Liver (tissue), 8 donors: ENCODE measurements at regions not wholly inside any gene's neighbourhood (a gene's known extent, or its start where the extent isn't known, plus 50 kb on each side); places are given as distances from the start of the nearest gene placed in this dataset.

ENCODE experiments used
- DNase-seq: peaks from one replicate; pipeline ENCODE4 v3.0.0-alpha.2; 2017; ENCODE audit warnings: low spot score
- H3K27ac ChIP-seq, 2 donors: one replicate each; pipeline ENCODE4 v1.7.0; 2013; ENCODE audit warnings: inconsistent platforms in 2 of 2, low read length in 2 of 2, control low read depth in 1 of 2, low read depth in 1 of 2, mild to moderate bottlenecking in 1 of 2
- H3K27me3 ChIP-seq, 4 donors: one replicate each; pipeline versions ENCODE4 v1.6.1 to v1.7.0; 2013; ENCODE audit warnings: low read length in 3 of 4, inconsistent platforms in 1 of 4, mild to moderate bottlenecking in 1 of 4, moderate library complexity in 1 of 4; ENCODE audit not compliant: control insufficient read depth in 4 of 4, insufficient read depth in 4 of 4
- H3K36me3 ChIP-seq, 4 donors: one replicate each; pipeline versions ENCODE4 v1.6.1 to v1.7.0; 2013; ENCODE audit warnings: low read length in 3 of 4, mild to moderate bottlenecking in 3 of 4, low read depth in 1 of 4, moderate library complexity in 1 of 4; ENCODE audit not compliant: control insufficient read depth in 4 of 4, insufficient read depth in 3 of 4
- H3K4me1 ChIP-seq, 4 donors: one replicate each; pipeline versions ENCODE4 v1.6.1 to v1.7.0; 2013; ENCODE audit warnings: low read length in 3 of 4, mild to moderate bottlenecking in 3 of 4, moderate library complexity in 1 of 4; ENCODE audit not compliant: control insufficient read depth in 4 of 4, insufficient read depth in 4 of 4
- H3K4me3 ChIP-seq, 3 donors: one replicate each; pipeline versions ENCODE4 v1.6.1 to v1.7.0; 2013; ENCODE audit warnings: low read length in 3 of 3, control low read depth in 1 of 3, low read depth in 1 of 3, mild to moderate bottlenecking in 1 of 3
- H3K9ac ChIP-seq, 2 donors: one replicate each; pipeline ENCODE4 v1.7.0; 2013; ENCODE audit warnings: low read length in 2 of 2, mild to moderate bottlenecking in 2 of 2, moderate library complexity in 2 of 2, control low read depth in 1 of 2, low read depth in 1 of 2
- H3K9me3 ChIP-seq, 4 donors: one replicate each; pipeline versions ENCODE4 v1.6.1 to v1.7.0; 2013; ENCODE audit warnings: low read length in 3 of 4; ENCODE audit not compliant: control insufficient read depth in 4 of 4
- EGR1 ChIP-seq, 2 donors: IDR thresholded peaks; 2 replicates each; pipeline ENCODE4 v1.6.1; 2016 to 2018; ENCODE audit warnings: antibody characterized with exemption in 2 of 2, low read depth in 2 of 2
- FOXA1 ChIP-seq: IDR thresholded peaks from 2 replicates; pipeline ENCODE4 v1.6.1; 2016; ENCODE audit warnings: antibody characterized with exemption
- FOXA2 ChIP-seq: IDR thresholded peaks from 2 replicates; pipeline ENCODE4 v1.6.1; 2016; ENCODE audit warnings: antibody characterized with exemption
- GABPA ChIP-seq, 2 donors: IDR thresholded peaks in 1 of 2; conservative IDR thresholded peaks in 1 of 2; 2 replicates each; pipeline ENCODE4 v1.6.1; 2016; ENCODE audit warnings: antibody characterized with exemption in 2 of 2, mild to moderate bottlenecking in 1 of 2, moderate library complexity in 1 of 2
- HNF4A ChIP-seq, 2 donors: conservative IDR thresholded peaks; 2 replicates each; pipeline ENCODE4 v1.6.1; 2016; ENCODE audit warnings: antibody characterized with exemption in 2 of 2, mild to moderate bottlenecking in 2 of 2
- HNF4G ChIP-seq: IDR thresholded peaks from 2 replicates; pipeline ENCODE4 v1.6.1; 2016; ENCODE audit warnings: antibody characterized with exemption
- JUND ChIP-seq, 2 donors: IDR thresholded peaks; 2 replicates each; pipeline ENCODE4 v1.6.1; 2016; ENCODE audit warnings: antibody characterized with exemption in 2 of 2
- NR2F2 ChIP-seq: IDR thresholded peaks from 2 replicates; pipeline ENCODE4 v1.6.1; 2016; ENCODE audit warnings: antibody characterized with exemption
- RAD21 ChIP-seq, 2 donors: IDR thresholded peaks; 2 replicates each; pipeline ENCODE4 v1.6.1; 2016; ENCODE audit warnings: antibody characterized with exemption in 2 of 2, mild to moderate bottlenecking in 2 of 2
- RXRA ChIP-seq, 2 donors: IDR thresholded peaks; 2 replicates each; pipeline ENCODE4 v1.6.1; 2017 to 2018; ENCODE audit warnings: antibody characterized with exemption in 2 of 2, mild to moderate bottlenecking in 1 of 2
- SP1 ChIP-seq: IDR thresholded peaks from 2 replicates; pipeline ENCODE4 v1.6.1; 2018; ENCODE audit warnings: antibody characterized with exemption, mild to moderate bottlenecking
- TAF1 ChIP-seq: conservative IDR thresholded peaks from 2 replicates; pipeline ENCODE4 v1.6.1; 2016; ENCODE audit warnings: antibody characterized with exemption, mild to moderate bottlenecking
- YY1 ChIP-seq: IDR thresholded peaks from 2 replicates; pipeline ENCODE4 v1.6.1; 2016; ENCODE audit warnings: antibody characterized with exemption, mild to moderate bottlenecking
- WGBS: extraction: QIAGEN DNeasy Blood & Tissue Kit; methylation state at CpG from one replicate; pipeline ENCODE4 v1.1.7; 2013; 5-methylcytosine and 5-hydroxymethylcytosine counted together
- TF ChIP-seq, protein P1 (sequence below): fragments of 150-350 bp; IDR thresholded peaks from 2 replicates; pipeline ENCODE4 v1.5.1; 2017; ENCODE audit warnings: improper control_type of control experiment, low read depth, low read length; ENCODE audit not compliant: missing input control
- TF ChIP-seq, protein P2 (sequence below): IDR thresholded peaks from 2 replicates; pipeline ENCODE4 v1.6.1; 2016; ENCODE audit warnings: antibody characterized with exemption
- TF ChIP-seq, protein P3 (sequence below): IDR thresholded peaks from 2 replicates; pipeline ENCODE4 v1.6.1; 2016; ENCODE audit warnings: antibody characterized with exemption
- TF ChIP-seq, protein P4 (sequence below): IDR thresholded peaks from 2 replicates; pipeline ENCODE4 v1.6.1; 2016; ENCODE audit warnings: antibody characterized with exemption, mild to moderate bottlenecking
- TF ChIP-seq, protein P5 (sequence below): IDR thresholded peaks from 2 replicates; pipeline ENCODE4 v1.6.1; 2016; ENCODE audit warnings: antibody characterized with exemption
- donor health status: healthy.
- donor health status: healthy.
- donor health status: healthy.
- donor health status: healthy.
- donor health status: healthy.

DNA sequence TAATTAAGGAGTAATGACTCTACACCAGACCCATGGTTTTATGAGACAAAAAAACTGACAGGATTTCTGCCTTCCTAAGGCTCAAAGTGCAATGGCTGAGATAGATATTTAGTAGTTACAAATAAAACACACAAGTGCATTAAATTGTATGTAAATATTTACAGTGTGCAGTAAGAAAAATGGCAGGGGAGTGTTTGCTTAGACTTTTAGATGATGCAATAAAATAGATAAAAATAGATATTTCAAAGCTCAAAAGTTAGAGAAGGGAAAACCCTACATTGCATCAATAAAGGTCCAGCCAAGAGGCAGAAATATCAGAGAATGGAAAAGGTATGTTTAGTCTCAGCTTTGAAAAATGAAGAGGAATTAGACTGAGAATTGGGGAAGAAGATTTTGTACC lies 226.3 kb upstream of the FGGY start:
- no peak for TF ChIP-seq RAD21 (IDR thresholded peaks at IDR 0.05)
- peak in 1 of 2 donors; percentile 34 for TF ChIP-seq HNF4A (conservative IDR thresholded peaks at IDR 0.05)
- no peak overlapping the region for H3K27ac ChIP-seq
- H3K4me3 ChIP-seq: no peak overlapping the region
- no peak overlapping the region for H3K9ac ChIP-seq
- no peak for DNase-seq
- no peaks in the 10 kb centered on the region for H3K36me3 ChIP-seq
- H3K27me3 ChIP-seq: no peaks in the 10 kb centered on the region
- peaks cover 0 to 9% (median 6%) of the 10 kb centered on the region in 4 donors for H3K4me1 ChIP-seq
- H3K9me3 ChIP-seq: no peaks in the 10 kb centered on the region

DNA sequence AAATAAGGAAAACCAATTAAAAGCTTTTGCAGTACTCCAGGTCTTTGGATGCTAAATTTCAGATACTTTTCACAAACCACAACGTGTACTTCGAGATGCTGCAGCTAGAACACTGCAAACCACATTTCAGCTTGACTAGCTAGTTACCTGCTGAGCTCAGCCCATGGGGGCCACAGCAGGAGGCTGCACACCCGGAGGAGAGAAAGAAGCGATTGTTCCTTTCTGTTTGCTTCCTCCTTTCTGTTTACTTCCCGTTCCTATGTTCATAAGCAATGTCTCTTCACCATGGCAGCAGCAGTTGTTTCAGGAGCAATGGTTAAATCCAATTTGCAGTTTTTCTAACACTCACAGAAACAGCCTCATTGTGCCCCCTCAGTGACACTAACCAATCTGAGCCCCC lies 225.6 kb upstream of the FGGY start:
- no peaks in the 10 kb centered on the region for H3K36me3 ChIP-seq
- 56% methylated on average over 5 of the region's 5 CpGs for WGBS
- no peaks in the 10 kb centered on the region for H3K27me3 ChIP-seq
- H3K9me3 ChIP-seq: no peaks in the 10 kb centered on the region
- H3K4me3 ChIP-seq: no peak overlapping the region
- H3K27ac ChIP-seq: no peak overlapping the region
- H3K9ac ChIP-seq: no peak overlapping the region
- DNase-seq: no peak
- TF ChIP-seq SP1 (no peak), HNF4G (no peak), NR2F2 (no peak), HNF4A (conservative IDR thresholded peaks at IDR 0.05) (no peak), RXRA (IDR thresholded peaks at IDR 0.05) (no peak), YY1 (no peak), JUND (IDR thresholded peaks at IDR 0.05) (no peak), GABPA (IDR thresholded peaks at IDR 0.05 in 1 of 2, conservative IDR thresholded peaks at IDR 0.05 in 1 of 2) (no peak), FOXA1 (no peak), RAD21 (IDR thresholded peaks at IDR 0.05) (no peak), FOXA2 (no peak), TAF1 (no peak), EGR1 (IDR thresholded peaks at IDR 0.05; ENCODE audit: low read depth in 2 of 2) (no peak)
- TF ChIP-seq, protein P1, sequence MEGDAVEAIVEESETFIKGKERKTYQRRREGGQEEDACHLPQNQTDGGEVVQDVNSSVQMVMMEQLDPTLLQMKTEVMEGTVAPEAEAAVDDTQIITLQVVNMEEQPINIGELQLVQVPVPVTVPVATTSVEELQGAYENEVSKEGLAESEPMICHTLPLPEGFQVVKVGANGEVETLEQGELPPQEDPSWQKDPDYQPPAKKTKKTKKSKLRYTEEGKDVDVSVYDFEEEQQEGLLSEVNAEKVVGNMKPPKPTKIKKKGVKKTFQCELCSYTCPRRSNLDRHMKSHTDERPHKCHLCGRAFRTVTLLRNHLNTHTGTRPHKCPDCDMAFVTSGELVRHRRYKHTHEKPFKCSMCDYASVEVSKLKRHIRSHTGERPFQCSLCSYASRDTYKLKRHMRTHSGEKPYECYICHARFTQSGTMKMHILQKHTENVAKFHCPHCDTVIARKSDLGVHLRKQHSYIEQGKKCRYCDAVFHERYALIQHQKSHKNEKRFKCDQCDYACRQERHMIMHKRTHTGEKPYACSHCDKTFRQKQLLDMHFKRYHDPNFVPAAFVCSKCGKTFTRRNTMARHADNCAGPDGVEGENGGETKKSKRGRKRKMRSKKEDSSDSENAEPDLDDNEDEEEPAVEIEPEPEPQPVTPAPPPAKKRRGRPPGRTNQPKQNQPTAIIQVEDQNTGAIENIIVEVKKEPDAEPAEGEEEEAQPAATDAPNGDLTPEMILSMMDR: no peak
- TF ChIP-seq, protein P2, sequence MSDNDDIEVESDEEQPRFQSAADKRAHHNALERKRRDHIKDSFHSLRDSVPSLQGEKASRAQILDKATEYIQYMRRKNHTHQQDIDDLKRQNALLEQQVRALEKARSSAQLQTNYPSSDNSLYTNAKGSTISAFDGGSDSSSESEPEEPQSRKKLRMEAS: no peak
- TF ChIP-seq, protein P3, sequence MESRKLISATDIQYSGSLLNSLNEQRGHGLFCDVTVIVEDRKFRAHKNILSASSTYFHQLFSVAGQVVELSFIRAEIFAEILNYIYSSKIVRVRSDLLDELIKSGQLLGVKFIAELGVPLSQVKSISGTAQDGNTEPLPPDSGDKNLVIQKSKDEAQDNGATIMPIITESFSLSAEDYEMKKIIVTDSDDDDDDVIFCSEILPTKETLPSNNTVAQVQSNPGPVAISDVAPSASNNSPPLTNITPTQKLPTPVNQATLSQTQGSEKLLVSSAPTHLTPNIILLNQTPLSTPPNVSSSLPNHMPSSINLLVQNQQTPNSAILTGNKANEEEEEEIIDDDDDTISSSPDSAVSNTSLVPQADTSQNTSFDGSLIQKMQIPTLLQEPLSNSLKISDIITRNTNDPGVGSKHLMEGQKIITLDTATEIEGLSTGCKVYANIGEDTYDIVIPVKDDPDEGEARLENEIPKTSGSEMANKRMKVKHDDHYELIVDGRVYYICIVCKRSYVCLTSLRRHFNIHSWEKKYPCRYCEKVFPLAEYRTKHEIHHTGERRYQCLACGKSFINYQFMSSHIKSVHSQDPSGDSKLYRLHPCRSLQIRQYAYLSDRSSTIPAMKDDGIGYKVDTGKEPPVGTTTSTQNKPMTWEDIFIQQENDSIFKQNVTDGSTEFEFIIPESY: no peak
- TF ChIP-seq, protein P4, sequence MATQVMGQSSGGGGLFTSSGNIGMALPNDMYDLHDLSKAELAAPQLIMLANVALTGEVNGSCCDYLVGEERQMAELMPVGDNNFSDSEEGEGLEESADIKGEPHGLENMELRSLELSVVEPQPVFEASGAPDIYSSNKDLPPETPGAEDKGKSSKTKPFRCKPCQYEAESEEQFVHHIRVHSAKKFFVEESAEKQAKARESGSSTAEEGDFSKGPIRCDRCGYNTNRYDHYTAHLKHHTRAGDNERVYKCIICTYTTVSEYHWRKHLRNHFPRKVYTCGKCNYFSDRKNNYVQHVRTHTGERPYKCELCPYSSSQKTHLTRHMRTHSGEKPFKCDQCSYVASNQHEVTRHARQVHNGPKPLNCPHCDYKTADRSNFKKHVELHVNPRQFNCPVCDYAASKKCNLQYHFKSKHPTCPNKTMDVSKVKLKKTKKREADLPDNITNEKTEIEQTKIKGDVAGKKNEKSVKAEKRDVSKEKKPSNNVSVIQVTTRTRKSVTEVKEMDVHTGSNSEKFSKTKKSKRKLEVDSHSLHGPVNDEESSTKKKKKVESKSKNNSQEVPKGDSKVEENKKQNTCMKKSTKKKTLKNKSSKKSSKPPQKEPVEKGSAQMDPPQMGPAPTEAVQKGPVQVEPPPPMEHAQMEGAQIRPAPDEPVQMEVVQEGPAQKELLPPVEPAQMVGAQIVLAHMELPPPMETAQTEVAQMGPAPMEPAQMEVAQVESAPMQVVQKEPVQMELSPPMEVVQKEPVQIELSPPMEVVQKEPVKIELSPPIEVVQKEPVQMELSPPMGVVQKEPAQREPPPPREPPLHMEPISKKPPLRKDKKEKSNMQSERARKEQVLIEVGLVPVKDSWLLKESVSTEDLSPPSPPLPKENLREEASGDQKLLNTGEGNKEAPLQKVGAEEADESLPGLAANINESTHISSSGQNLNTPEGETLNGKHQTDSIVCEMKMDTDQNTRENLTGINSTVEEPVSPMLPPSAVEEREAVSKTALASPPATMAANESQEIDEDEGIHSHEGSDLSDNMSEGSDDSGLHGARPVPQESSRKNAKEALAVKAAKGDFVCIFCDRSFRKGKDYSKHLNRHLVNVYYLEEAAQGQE: no peak
- TF ChIP-seq, protein P5, sequence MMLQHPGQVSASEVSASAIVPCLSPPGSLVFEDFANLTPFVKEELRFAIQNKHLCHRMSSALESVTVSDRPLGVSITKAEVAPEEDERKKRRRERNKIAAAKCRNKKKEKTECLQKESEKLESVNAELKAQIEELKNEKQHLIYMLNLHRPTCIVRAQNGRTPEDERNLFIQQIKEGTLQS: no peak
- H3K4me1 ChIP-seq: peaks cover 0 to 9% (median 6%) of the 10 kb centered on the region in 4 donors
